B cell (primary cell): ENCODE measurements at regions not wholly inside any gene's neighbourhood (a gene's known extent, or its start where the extent isn't known, plus 50 kb on each side); places are given as distances from the start of the nearest gene placed in this dataset.

Experiments used
- ATAC-seq: fragments of 200-7000 bp; cut with Tn5 transposase; one replicate; pipeline ENCODE4 v1.10.0; 2021; ENCODE audit warnings: low read depth, mild to moderate bottlenecking, moderate number of reproducible peaks, moderate library complexity
- CTCF ChIA-PET: fragments of 350-600 bp; sonication (Branson Sonifier 250); formaldehyde crosslinking; loops from one replicate; lab custom pipeline; 2021; ENCODE audit warnings: antibody characterized with exemption, inconsistent platforms; lab: Charles Lee
- POLR2A ChIA-PET: fragments of 350-600 bp; sonication (Branson Sonifier 250); formaldehyde crosslinking; loops from one replicate; lab custom pipeline; 2021; ENCODE audit warnings: antibody characterized with exemption; lab: Charles Lee
- DNase-seq: peaks from one replicate; pipeline ENCODE4 v3.0.0; 2013
- H2AFZ ChIP-seq: 2 replicates; pipeline ENCODE4 v1.6.1; 2012; ENCODE audit warnings: mild to moderate bottlenecking, low read depth, low read length; ENCODE audit not compliant: insufficient read depth, poor library complexity, severe bottlenecking
- H3K27ac ChIP-seq, 2 donors: 1 replicate in 1 of 2; 2 replicates in 1 of 2; pipeline ENCODE4 v1.5.1; 2012 to 2013; ENCODE audit warnings: low read length in 2 of 2, mild to moderate bottlenecking in 2 of 2, moderate library complexity in 1 of 2
- H3K27me3 ChIP-seq, 4 experiments: fragments of 200-600 bp in 1 of 4; sonication (generic) in 1 of 4; replicated peaks in 1 of 4; 1 replicate in 2 of 4; 2 replicates in 2 of 4; pipeline versions ENCODE4 v1.6.1 to v1.7.0; 2013 to 2016; ENCODE audit warnings: low read length in 3 of 4, mild to moderate bottlenecking in 2 of 4, mixed read lengths in 1 of 4, moderate library complexity in 1 of 4; ENCODE audit not compliant: insufficient read depth in 4 of 4, control insufficient read depth in 3 of 4; ENCODE audit errors: control extremely low read depth in 1 of 4
- H3K36me3 ChIP-seq, 2 experiments: replicated peaks in 1 of 2; 1 replicate in 1 of 2; 2 replicates in 1 of 2; pipeline versions ENCODE4 v1.6.1 to v1.7.1; 2013; ENCODE audit warnings: low read length in 1 of 2; ENCODE audit not compliant: insufficient read depth in 2 of 2, control insufficient read depth in 1 of 2; ENCODE audit errors: control extremely low read depth in 1 of 2, extremely low read depth in 1 of 2
- H3K4me1 ChIP-seq, 2 donors: fragments of 200-600 bp in 1 of 2; sonication (generic) in 1 of 2; 1 replicate in 1 of 2; 2 replicates in 1 of 2; pipeline versions ENCODE4 v1.5.1 to v1.6.1; 2013 to 2017; ENCODE audit warnings: low read length in 2 of 2; ENCODE audit not compliant: control insufficient read depth in 2 of 2, insufficient read depth in 2 of 2
- H3K4me2 ChIP-seq: replicated peaks from 2 replicates; pipeline ENCODE3; 2012; ENCODE audit warnings: mild to moderate bottlenecking, low read depth, low read length; ENCODE audit not compliant: poor library complexity, severe bottlenecking
- H3K4me3 ChIP-seq, 5 experiments: fragments of 200-600 bp in 1 of 5; sonication (generic) in 1 of 5; 1 replicate in 3 of 5; 2 replicates in 2 of 5; pipeline versions ENCODE4 v1.5.1 to v1.7.0; 2011 to 2016; ENCODE audit warnings: low read length in 4 of 5, mild to moderate bottlenecking in 4 of 5, low read depth in 2 of 5, control low read depth in 1 of 5, moderate library complexity in 1 of 5; ENCODE audit not compliant: insufficient read depth in 1 of 5; ENCODE audit errors: control extremely low read depth in 1 of 5, extremely low read depth in 1 of 5
- H3K79me2 ChIP-seq: fragments of 200-600 bp; sonication (generic); one replicate; pipeline ENCODE4 v1.6.0; 2016; ENCODE audit warnings: low read length; ENCODE audit not compliant: control insufficient read depth, insufficient read depth
- H3K9ac ChIP-seq: fragments of 200-600 bp; sonication (generic); 2 replicates; pipeline ENCODE4 v1.6.1; 2017; ENCODE audit warnings: mild to moderate bottlenecking, low read length, moderate library complexity
- H3K9me3 ChIP-seq, 3 donors: one replicate each; pipeline versions ENCODE4 v1.6.1 to v1.7.1; 2013; ENCODE audit warnings: low read length in 2 of 3; ENCODE audit not compliant: control insufficient read depth in 2 of 3, insufficient read depth in 1 of 3; ENCODE audit errors: control extremely low read depth in 1 of 3
- H4K20me1 ChIP-seq: 2 replicates; pipeline ENCODE4 v1.6.0; 2012; ENCODE audit warnings: mild to moderate bottlenecking, low read length; ENCODE audit not compliant: insufficient read depth, control insufficient read depth, poor library complexity, severe bottlenecking
- H3K27ac Mint-ChIP-seq: one replicate; pipeline ENCODE4 v1.8.0; 2021; ENCODE audit warnings: mixed read lengths
- H3K27me3 Mint-ChIP-seq: one replicate; pipeline ENCODE4 v1.8.0; 2021; ENCODE audit warnings: mixed read lengths
- H3K4me1 Mint-ChIP-seq: one replicate; pipeline ENCODE4 v1.8.0; 2021; ENCODE audit warnings: mixed read lengths
- H3K4me3 Mint-ChIP-seq: one replicate; pipeline ENCODE4 v1.8.0; 2021; ENCODE audit warnings: mixed read lengths
- H3K9me3 Mint-ChIP-seq: one replicate; pipeline ENCODE4 v1.8.0; 2022; ENCODE audit warnings: mixed read lengths; ENCODE audit not compliant: insufficient read depth
- EZH2 ChIP-seq: IDR thresholded peaks from 2 replicates; pipeline ENCODE4 v1.6.1; 2012; ENCODE audit warnings: borderline replicate concordance, low read depth, mild to moderate bottlenecking, moderate library complexity, low read length; ENCODE audit not compliant: insufficient read depth, poor library complexity, severe bottlenecking
- WGBS: methylation state at CpG from one replicate; pipeline ENCODE4 v1.1.5; 2013; ENCODE audit warnings: missing lambda C conversion rate; ENCODE audit not compliant: insufficient coverage; 5-methylcytosine and 5-hydroxymethylcytosine counted together
- intact Hi-C: fragments of 100-400 bp; cut with micrococcal nuclease; formaldehyde crosslinking; loops from one replicate; pipeline ENCODE4 v1.10.0; 2022
- TF ChIP-seq, protein P1 (sequence below): fragments of 200-600 bp; IDR thresholded peaks from one replicate; pipeline ENCODE4 v1.8.0; 2022; ENCODE audit warnings: antibody characterized with exemption, mild to moderate bottlenecking

DNA sequence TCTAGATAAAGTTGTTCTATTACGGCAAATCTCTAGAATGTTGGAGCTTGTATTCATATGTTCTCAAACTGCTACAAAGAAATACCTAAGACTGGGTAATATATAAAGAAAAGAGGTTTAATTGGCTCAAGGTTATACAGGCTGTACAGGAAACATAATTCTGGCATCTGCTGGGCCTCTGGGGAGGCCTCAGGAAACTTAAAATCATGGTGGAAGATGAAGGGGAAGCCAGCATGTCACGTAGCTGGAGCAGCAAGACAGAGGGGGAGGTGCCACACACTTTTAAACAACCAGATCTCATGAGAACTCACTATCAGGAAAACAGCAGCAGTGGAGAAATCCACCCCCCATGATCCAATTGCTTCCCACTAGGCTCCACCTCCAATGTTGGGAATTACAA, 390.4 kb upstream of the ADGRL4 start:
- no peak for ATAC-seq

DNA sequence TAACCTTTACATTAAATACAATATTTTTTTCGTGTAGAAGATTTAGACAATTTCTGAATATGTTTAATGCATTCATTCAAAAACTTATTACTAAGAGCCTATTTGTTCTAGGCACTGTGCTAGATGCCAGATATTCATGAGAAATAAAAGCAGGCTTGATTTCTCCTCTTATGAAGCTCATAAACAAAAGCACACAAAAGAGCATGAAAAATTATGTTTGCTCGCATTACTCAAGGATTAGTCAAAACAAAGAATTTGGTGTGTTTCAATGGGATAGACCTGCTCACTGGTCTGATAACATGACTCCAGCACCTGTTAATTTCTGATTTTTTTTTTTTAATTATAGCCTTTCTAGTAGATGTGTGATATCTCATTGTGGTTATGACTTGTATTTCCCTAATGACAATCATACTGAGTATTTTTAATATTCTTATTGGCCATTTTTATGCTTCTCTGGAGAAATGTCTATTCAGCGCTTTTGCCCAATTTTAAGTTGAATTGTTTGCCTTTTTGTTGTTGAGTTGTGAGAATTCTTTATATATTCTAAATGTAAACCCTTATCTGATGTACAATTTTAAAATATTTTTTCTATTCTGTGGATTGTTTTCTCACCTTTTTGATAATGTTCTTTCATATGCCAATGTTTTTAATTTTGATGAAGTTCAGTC, 382.3 kb upstream of the ADGRL4 start:
- no peak overlapping the region for H2AFZ ChIP-seq
- no CpG with 5 or more reads among the region's 3 CpGs for WGBS
- H3K9ac ChIP-seq: no peak overlapping the region
- ATAC-seq: no peak
- POLR2A ChIA-PET: no interaction called here
- TF ChIP-seq, protein P1, sequence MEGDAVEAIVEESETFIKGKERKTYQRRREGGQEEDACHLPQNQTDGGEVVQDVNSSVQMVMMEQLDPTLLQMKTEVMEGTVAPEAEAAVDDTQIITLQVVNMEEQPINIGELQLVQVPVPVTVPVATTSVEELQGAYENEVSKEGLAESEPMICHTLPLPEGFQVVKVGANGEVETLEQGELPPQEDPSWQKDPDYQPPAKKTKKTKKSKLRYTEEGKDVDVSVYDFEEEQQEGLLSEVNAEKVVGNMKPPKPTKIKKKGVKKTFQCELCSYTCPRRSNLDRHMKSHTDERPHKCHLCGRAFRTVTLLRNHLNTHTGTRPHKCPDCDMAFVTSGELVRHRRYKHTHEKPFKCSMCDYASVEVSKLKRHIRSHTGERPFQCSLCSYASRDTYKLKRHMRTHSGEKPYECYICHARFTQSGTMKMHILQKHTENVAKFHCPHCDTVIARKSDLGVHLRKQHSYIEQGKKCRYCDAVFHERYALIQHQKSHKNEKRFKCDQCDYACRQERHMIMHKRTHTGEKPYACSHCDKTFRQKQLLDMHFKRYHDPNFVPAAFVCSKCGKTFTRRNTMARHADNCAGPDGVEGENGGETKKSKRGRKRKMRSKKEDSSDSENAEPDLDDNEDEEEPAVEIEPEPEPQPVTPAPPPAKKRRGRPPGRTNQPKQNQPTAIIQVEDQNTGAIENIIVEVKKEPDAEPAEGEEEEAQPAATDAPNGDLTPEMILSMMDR: no peak
- TF ChIP-seq EZH2: no peak
- H3K4me3 ChIP-seq: no peak overlapping the region
- H3K79me2 ChIP-seq: no peaks in the 10 kb centered on the region
- H3K9me3 Mint-ChIP-seq: peaks cover 2% of the 10 kb centered on the region
- H3K27me3 Mint-ChIP-seq: no peaks in the 10 kb centered on the region
- no peak overlapping the region for H3K4me2 ChIP-seq
- H3K27ac Mint-ChIP-seq: no peak overlapping the region
- no peaks in the 10 kb centered on the region for H3K4me1 Mint-ChIP-seq
- no peak for DNase-seq
- H3K27ac ChIP-seq: no peak overlapping the region
- no peaks in the 10 kb centered on the region for H3K36me3 ChIP-seq
- no peak overlapping the region for H3K4me3 Mint-ChIP-seq
- H3K27me3 ChIP-seq: no peaks in the 10 kb centered on the region
- intact Hi-C loops: no loop called here
- H3K4me1 ChIP-seq: no peaks in the 10 kb centered on the region
- H3K9me3 ChIP-seq: no peaks in the 10 kb centered on the region
- H4K20me1 ChIP-seq: no peaks in the 10 kb centered on the region
- CTCF ChIA-PET: interaction anchor here (0.6 kb wide), 1 partner anchor 87 kb away, joined by 4 read pairs; no protein-coding TSS in a partner anchor

More for the DNA sequence above, 390.4 kb upstream of the ADGRL4 start:
- Mint-ChIP-seq H3K27me3 (no peaks in the 10 kb centered on the region), H3K9me3 (no peaks in the 10 kb centered on the region), H3K27ac (no peak overlapping the region), H3K4me3 (no peak overlapping the region), H3K4me1 (no peaks in the 10 kb centered on the region)
- Histone ChIP-seq H3K9ac (no peak overlapping the region), H3K4me1 (no peaks in the 10 kb centered on the region), H3K9me3 (peaks cover 0 to 1% (median 0%) of the 10 kb centered on the region in 3 donors), H3K79me2 (no peaks in the 10 kb centered on the region), H3K36me3 (no peaks in the 10 kb centered on the region), H3K4me3 (no peak overlapping the region), H3K27ac (no peak overlapping the region), H4K20me1 (no peaks in the 10 kb centered on the region), H2AFZ (no peak overlapping the region), H3K27me3 (no peaks in the 10 kb centered on the region), H3K4me2 (no peak overlapping the region)
- intact Hi-C loops: no loop called here
- POLR2A ChIA-PET: no interaction called here
- WGBS: no CpG with 5 or more reads among the region's 2 CpGs
- CTCF ChIA-PET: no interaction called here
- no peak for DNase-seq
- TF ChIP-seq, protein P1: no peak
- no peak for TF ChIP-seq EZH2
